ENCODE measurements at regions not wholly inside any gene's neighbourhood (a gene's known extent, or its start where the extent isn't known, plus 50 kb on each side); places are given as distances from the start of the nearest gene placed in this dataset.
"Not testable (repeated sequence)": the region's sequence is repeated elsewhere in the genome, so short reads cannot be mapped to it uniquely, and the experiment has no call there.

DNA sequence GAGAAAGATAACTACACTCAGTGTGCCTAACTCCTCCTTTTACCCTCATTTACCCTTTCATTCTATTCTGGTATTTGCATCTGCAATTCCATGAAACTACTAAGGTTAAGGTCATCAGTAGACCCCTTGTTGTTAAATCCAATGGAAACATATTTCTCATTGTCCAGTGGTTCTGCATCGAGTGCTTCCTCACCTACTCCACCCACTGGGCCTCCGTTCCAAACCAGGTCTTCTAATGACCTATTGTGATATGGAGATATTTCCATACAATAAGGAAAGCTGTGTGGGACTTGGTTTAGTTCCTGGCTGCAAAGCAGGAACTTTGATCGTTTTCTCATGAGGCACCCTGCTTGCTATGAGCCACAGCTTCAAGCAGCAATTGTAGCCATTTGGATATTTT is 99.5 kb upstream of the FSCB start:
- FAIRE-seq (no peak), DNase-seq (ENCODE audit: low read depth, low spot score) (no peak)
- no peaks in the 10 kb centered on the region for H4K20me1 ChIP-seq (ENCODE audit: control insufficient read depth, extremely low read depth, insufficient read depth, low read length)
- H3K9ac ChIP-seq (ENCODE audit: control insufficient read depth, extremely low read depth, insufficient read depth, low read length), result no peak overlapping the region
- dilution Hi-C loops (cut with MboI; ENCODE audit: extremely low pct_ligation_motif_present, low sequenced_read_pairs), result no loop called here
- H3K9me3 ChIP-seq (ENCODE audit: control insufficient read depth, low read depth, low read length), result no peaks in the 10 kb centered on the region
- no peaks in the 10 kb centered on the region for H3K79me2 ChIP-seq (ENCODE audit: control insufficient read depth, insufficient read depth, low read length)
- no peaks in the 10 kb centered on the region for H3K9me1 ChIP-seq (ENCODE audit: control insufficient read depth, extremely low read depth, insufficient read depth, low read length)
- H3K27me3 ChIP-seq (ENCODE audit: control insufficient read depth, extremely low read depth, insufficient read depth, low read length), result no peaks in the 10 kb centered on the region
- no peak for TF ChIP-seq CTCF (optimal IDR thresholded peaks at IDR 0.05 in 1 of 3, IDR thresholded peaks at IDR 0.05 in 1 of 3, conservative IDR thresholded peaks at IDR 0.05 in 1 of 3; ENCODE audit: extremely low read depth in 1 of 3, insufficient read depth in 2 of 3, low read length in 3 of 3)
- TF ChIP-seq EZH2 (IDR thresholded peaks at IDR 0.05; ENCODE audit: low read length), result no peak
- no peak overlapping the region for H2AFZ ChIP-seq (ENCODE audit: control insufficient read depth, low read length)
- H3K27ac ChIP-seq (ENCODE audit: control insufficient read depth, insufficient read depth, low read length), result no peak overlapping the region
- no peak overlapping the region for H3K4me3 ChIP-seq (ENCODE audit: control insufficient read depth in 2 of 3, extremely low read depth in 1 of 3, insufficient read depth in 2 of 3, low read depth in 1 of 3, low read length in 3 of 3)
- H3K4me1 ChIP-seq (ENCODE audit: control insufficient read depth, extremely low read depth, insufficient read depth, low read length), result no peaks in the 10 kb centered on the region
- no peaks in the 10 kb centered on the region for H3K36me3 ChIP-seq (ENCODE audit: control insufficient read depth in 2 of 2, extremely low read depth in 1 of 2, insufficient read depth in 2 of 2, low read length in 2 of 2)
- no peak overlapping the region for H3K4me2 ChIP-seq (ENCODE audit: control insufficient read depth, extremely low read depth, insufficient read depth, low read depth, low read length)

DNA sequence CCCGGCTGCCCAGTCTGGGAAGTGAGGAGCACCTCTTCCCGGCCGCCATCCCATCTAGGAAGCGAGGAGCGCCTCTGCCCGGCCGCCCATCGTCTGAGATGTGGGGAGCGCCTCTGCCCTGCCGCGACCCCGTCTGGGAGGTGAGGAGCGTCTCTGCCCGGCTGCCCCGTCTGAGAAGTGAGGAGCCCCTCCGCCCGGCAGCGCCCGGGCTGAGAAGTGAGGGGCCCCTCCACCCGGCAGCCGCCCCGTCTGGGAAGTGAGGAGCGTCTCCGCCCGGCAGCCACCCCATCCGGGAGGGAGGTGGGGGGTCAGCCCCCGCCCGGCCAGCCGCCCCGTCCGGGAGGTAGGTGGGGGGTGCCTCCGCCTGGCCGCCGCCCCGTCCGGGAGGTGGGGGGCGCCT is 94.2 kb upstream of the FSCB start:
- H3K9ac ChIP-seq (ENCODE audit: control insufficient read depth, extremely low read depth, insufficient read depth, low read length); H3K9me1 ChIP-seq (ENCODE audit: control insufficient read depth, extremely low read depth, insufficient read depth, low read length); H2AFZ ChIP-seq (ENCODE audit: control insufficient read depth, low read length); FAIRE-seq; H3K36me3 ChIP-seq (ENCODE audit: control insufficient read depth in 2 of 2, extremely low read depth in 1 of 2, insufficient read depth in 2 of 2, low read length in 2 of 2); H3K4me2 ChIP-seq (ENCODE audit: control insufficient read depth, extremely low read depth, insufficient read depth, low read depth, low read length); H3K27me3 ChIP-seq (ENCODE audit: control insufficient read depth, extremely low read depth, insufficient read depth, low read length); H3K4me1 ChIP-seq (ENCODE audit: control insufficient read depth, extremely low read depth, insufficient read depth, low read length); H3K9me3 ChIP-seq (ENCODE audit: control insufficient read depth, low read depth, low read length); H4K20me1 ChIP-seq (ENCODE audit: control insufficient read depth, extremely low read depth, insufficient read depth, low read length); H3K79me2 ChIP-seq (ENCODE audit: control insufficient read depth, insufficient read depth, low read length); H3K4me3 ChIP-seq (ENCODE audit: control insufficient read depth in 2 of 3, extremely low read depth in 1 of 3, insufficient read depth in 2 of 3, low read depth in 1 of 3, low read length in 3 of 3); DNase-seq (ENCODE audit: low read depth, low spot score); H3K27ac ChIP-seq (ENCODE audit: control insufficient read depth, insufficient read depth, low read length); dilution Hi-C loops (cut with MboI; ENCODE audit: extremely low pct_ligation_motif_present, low sequenced_read_pairs): not testable (repeated sequence)

DNA sequence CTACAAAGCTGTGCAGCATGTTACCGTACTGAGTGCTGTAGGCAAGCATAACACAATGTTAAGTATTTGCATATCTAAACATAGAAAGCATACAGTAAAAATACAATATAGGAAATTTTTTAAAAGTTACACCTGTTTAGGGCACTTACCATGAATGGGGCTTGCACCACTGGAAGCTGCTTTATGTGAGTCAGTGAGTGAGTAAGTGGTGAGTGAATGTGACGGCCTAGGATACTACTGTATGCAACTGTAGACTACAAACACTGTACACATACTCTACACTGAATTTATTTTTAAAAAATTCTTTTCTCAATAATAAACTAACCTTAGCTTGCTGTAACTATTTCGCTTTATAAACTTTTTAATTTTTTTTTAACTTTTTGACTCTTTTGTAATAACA is 82.1 kb upstream of the FSCB start:
- H4K20me1 ChIP-seq (ENCODE audit: control insufficient read depth, extremely low read depth, insufficient read depth, low read length), result no peaks in the 10 kb centered on the region
- dilution Hi-C loops (cut with MboI; ENCODE audit: extremely low pct_ligation_motif_present, low sequenced_read_pairs), result no loop called here
- H3K27ac ChIP-seq (ENCODE audit: control insufficient read depth, insufficient read depth, low read length), result no peak overlapping the region
- no peaks in the 10 kb centered on the region for H3K4me1 ChIP-seq (ENCODE audit: control insufficient read depth, extremely low read depth, insufficient read depth, low read length)
- H3K9me3 ChIP-seq (ENCODE audit: control insufficient read depth, low read depth, low read length), result no peaks in the 10 kb centered on the region
- no peaks in the 10 kb centered on the region for H3K36me3 ChIP-seq (ENCODE audit: control insufficient read depth in 2 of 2, extremely low read depth in 1 of 2, insufficient read depth in 2 of 2, low read length in 2 of 2)
- FAIRE-seq (no peak), DNase-seq (ENCODE audit: low read depth, low spot score) (no peak)
- TF ChIP-seq CTCF (optimal IDR thresholded peaks at IDR 0.05 in 1 of 3, IDR thresholded peaks at IDR 0.05 in 1 of 3, conservative IDR thresholded peaks at IDR 0.05 in 1 of 3; ENCODE audit: extremely low read depth in 1 of 3, insufficient read depth in 2 of 3, low read length in 3 of 3) (no peak), EZH2 (IDR thresholded peaks at IDR 0.05; ENCODE audit: low read length) (no peak)
- H3K4me3 ChIP-seq (ENCODE audit: control insufficient read depth in 2 of 3, extremely low read depth in 1 of 3, insufficient read depth in 2 of 3, low read depth in 1 of 3, low read length in 3 of 3), result no peak overlapping the region
- no peaks in the 10 kb centered on the region for H3K79me2 ChIP-seq (ENCODE audit: control insufficient read depth, insufficient read depth, low read length)
- H3K9me1 ChIP-seq (ENCODE audit: control insufficient read depth, extremely low read depth, insufficient read depth, low read length), result no peaks in the 10 kb centered on the region
- H2AFZ ChIP-seq (ENCODE audit: control insufficient read depth, low read length), result no peak overlapping the region
- no peak overlapping the region for H3K9ac ChIP-seq (ENCODE audit: control insufficient read depth, extremely low read depth, insufficient read depth, low read length)
- H3K27me3 ChIP-seq (ENCODE audit: control insufficient read depth, extremely low read depth, insufficient read depth, low read length), result no peaks in the 10 kb centered on the region
- no peak overlapping the region for H3K4me2 ChIP-seq (ENCODE audit: control insufficient read depth, extremely low read depth, insufficient read depth, low read depth, low read length)

Data from keratinocyte (primary cell).